HG03175 (cell line): ENCODE measurements at regions not wholly inside any gene's neighbourhood (a gene's known extent, or its start where the extent isn't known, plus 50 kb on each side); places are given as distances from the start of the nearest gene placed in this dataset.

Experiments
- ATAC-seq: cut with Tn5 transposase; IDR thresholded peaks from one replicate; pipeline ENCODE4 v1.9.1; 2021; ENCODE audit warnings: mild to moderate bottlenecking, moderate library complexity; ENCODE audit not compliant: unreplicated experiment

DNA sequence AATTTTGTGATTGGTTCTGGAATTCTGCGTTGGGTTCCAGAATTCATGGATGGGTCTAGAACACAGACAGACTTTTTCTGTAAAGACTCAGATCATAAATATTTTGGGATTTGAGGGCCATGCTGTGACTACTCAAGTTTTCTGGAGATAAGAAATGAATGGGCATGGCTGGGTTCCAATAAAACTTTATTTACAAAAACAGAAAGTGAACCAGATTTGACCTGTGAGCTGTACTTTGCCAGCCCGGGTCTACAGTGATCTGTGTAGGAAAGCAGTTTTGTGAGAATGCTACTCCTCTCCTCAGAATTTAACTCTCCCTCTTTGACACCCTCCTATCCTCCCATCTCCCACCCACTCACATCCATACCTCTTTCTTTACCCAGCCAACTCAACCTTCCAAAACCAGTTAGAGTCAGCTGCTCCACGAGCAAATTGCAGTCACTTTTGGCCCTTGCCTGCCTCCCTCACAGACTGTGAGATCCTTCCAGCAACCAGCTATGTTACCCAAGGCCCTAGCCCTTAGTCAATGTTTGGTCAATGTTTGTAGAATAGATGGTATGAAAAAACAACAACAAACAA is 312.8 kb upstream of the ZMIZ1 start:
- ATAC-seq: no peak

DNA sequence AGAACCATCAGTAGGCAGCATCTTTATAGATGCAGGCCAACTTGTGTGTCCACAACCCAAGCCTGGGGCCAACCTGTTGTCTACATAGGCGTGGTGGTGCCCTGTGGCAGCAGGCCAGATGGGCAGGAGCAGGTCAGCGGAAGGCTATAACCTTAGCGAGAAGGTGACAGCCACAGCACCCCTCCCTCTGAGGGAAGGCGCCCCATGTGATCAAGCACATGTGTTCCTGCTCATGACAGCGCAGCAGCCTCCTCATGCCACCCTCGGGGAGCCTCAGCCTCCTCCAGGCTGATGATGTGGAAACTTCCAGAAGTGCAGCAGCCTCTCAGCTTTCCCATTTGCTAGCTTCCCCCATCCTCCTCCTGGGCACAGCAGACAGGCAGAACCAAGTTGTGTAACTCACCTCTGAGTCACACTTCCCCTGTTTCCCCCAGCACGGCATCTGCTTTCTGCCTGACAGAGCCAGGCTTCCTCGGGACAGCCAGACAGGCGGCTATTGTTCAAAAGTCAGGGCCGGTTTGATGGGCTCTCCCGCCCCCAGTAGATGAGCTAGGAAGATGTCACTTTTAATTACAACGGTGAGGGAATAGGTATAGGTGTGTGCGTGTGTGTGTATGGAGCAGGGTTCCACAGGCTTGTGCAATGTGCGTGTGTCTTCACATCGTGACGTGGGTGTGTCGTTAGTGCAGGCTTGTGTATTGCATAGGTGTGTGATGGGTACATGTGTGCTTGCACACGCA is 312.0 kb upstream of the ZMIZ1 start:
- ATAC-seq: no peak

DNA sequence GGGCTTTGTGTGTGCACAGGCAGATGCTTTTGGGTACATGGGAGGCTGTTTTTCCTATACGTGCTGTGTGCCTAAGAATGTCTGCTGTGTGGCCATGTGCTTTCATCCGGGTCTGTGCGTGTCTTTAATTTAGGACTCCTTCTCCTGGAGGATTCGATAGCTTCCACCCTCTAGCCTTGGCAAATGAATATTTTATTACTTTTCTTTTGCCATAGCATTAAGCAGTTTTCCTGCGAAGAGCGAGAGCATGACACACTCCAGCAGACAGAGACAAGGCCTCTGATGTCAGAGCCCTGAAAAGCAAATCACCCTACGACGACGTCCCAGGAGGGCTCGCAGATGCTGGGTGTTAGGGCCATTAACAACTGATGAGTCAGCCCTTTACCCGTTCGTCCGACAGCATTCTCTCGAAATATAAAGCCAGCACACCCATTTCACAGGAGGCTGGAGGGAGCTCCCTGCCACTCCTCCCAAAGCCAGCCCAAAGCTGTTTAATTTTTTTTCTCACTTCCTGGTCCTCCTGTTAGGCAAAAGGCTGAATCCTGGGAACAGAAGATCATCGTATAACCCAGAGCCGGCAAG is 311.3 kb upstream of the ZMIZ1 start:
- no peak for ATAC-seq

DNA sequence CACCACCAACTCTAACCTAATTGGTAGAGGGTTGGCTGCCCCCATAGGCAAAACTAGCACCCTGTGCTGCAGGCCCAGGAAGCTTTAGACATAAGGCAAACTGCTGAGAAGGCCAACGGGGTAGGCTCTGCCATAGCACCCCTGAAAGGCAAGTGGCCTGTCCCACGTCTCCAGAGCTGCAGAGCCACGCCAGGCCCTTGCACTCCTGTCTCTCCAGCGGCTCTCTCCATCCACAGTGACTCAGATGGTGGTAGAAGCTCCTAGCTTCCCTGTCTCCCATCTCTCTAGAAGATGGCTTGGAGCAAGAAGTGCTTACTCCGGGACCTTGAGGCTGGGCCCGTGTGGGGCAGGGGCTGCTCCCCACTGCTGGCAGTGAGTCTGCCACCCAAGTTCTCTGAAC is 310.6 kb upstream of the ZMIZ1 start:
- ATAC-seq: no peak

DNA sequence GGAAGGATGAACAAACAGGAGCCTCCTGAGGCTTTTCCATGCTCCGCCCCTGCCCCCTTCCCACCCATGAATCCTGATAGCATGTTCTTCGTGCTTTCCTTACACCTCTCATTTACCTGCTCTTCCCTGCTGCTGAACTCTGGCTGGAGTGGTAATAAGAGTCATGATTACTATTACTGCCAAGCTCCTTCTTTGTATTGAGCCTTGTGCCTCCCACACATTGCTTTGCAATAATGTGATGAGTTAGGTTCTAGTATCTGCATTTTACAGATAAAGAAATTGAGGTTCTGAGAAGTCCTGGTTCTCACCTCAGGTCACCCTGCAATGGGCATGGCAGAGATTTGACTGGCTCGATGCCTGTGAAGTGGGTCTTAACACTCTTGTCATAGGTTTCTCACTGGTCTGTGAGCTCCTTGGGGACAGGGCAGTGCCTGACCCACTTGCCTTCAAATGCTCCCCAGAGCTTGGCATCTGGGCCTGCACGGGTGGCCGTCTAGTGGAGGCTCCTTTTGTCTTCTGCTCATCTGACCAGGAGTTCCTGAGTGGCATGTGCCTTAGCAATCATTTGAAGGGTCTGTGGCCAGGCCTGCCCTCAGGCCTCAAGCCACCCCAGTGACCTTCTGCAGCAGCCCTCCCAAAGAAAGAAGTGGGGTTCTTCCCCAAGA is 309.2 kb upstream of the ZMIZ1 start:
- no peak for ATAC-seq

DNA sequence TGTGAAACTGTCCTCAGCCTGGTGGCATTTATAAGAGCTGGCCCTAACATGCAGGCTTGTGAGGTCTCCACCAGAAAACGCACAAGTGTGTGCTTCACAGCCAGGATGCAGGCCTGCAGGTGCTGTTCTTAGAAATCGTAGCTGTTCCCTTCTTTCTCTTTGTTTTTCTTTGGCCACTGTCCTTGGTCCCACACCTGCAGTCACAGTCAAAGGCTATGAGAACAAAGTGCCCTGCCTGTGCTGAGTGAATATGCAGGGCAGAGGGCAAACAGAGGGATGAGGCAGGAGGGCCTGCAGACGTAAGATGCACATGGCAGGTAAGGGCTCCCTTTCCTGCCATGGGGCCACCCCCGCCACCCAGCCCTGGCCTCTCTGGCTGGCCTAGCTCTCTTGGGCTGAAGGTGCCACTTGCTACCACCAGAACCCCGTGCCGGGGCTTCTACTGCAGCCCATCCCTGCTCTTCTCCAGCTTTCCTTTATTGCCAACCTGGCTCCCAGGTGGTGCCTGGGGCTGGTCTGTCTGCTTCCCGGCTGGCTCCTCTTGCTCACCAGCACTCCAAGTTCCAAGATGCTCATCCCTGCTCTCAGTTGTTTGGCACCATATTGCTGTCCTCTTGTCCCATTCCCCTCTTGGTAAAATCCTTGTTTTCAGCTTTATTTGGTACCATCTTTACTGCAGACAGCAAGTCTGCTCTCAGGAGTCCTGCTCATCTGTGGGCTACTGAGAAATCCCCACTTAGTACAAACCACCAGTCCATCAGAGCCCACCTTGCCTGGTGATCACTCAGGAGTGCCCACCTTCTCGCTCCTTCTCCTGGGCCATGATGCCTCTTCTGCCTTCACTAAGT is 308.1 kb upstream of the ZMIZ1 start:
- ATAC-seq: no peak

DNA sequence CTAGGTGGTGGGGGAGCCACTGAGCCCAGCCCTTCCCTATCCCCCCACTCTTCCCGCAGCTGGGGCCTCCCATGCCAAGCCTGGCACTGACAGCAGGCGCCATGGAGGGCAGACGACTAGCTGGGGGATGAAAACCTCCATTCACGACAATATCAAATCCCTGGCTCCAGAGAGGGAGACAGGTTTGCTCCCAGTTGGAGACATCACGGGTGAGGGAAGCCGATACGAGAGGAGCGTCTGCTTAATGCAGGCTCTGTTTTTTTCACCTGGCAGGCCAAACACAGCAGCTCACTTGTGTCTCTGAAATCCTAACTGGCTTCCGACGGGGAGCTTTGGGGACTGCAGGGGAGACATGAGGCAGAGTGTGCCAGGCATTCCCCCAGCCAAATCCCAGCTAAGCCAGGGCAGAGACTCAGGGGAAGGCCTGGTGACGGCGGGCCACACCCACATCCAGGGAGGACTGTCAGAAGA is 307.4 kb upstream of the ZMIZ1 start:
- ATAC-seq: no peak

DNA sequence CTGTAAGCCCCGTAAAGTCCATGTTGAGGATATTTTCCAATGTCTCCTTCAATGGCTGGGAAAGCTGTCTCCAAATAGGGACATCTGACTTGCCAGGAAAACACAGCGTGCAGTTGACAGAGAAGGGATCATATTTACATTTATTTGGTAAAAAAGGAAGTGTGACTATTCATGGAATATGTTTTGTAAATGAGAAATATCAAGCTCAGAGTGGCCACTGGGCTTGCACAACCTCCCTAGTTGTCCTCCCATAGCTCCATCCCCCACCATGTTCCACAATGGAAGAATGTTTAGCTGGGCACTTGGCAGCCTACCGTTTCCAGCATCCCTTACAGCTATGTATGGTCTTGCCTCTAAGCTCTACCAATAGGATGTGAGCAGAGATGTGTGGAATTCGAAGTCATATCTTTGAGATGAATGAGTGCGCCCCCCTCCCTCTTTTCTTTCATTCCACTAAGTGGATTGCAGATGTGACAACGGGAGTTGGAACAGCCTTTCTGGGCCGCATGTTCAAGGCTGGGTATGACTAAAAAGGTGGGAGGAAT is 306.6 kb upstream of the ZMIZ1 start:
- no peak for ATAC-seq

DNA sequence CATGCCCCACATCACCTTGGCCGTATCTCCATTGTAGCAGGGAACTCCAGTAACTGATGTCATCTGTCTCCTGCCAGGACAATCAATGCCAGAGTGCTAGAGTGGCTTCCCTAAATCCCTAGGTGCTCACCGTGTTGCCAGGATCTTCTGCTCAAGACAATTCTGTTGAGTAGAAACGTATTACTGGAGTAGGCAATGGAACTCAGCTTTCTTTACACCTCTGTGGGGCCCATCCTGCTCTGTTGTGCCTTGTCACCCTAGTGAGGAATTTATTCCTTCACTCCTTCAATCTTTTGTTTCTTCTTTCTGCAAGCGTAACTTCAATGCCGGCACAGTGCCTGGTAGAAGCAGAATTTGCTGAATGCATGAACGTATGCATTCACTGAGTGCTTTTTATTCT is 305.5 kb upstream of the ZMIZ1 start:
- ATAC-seq: no peak

DNA sequence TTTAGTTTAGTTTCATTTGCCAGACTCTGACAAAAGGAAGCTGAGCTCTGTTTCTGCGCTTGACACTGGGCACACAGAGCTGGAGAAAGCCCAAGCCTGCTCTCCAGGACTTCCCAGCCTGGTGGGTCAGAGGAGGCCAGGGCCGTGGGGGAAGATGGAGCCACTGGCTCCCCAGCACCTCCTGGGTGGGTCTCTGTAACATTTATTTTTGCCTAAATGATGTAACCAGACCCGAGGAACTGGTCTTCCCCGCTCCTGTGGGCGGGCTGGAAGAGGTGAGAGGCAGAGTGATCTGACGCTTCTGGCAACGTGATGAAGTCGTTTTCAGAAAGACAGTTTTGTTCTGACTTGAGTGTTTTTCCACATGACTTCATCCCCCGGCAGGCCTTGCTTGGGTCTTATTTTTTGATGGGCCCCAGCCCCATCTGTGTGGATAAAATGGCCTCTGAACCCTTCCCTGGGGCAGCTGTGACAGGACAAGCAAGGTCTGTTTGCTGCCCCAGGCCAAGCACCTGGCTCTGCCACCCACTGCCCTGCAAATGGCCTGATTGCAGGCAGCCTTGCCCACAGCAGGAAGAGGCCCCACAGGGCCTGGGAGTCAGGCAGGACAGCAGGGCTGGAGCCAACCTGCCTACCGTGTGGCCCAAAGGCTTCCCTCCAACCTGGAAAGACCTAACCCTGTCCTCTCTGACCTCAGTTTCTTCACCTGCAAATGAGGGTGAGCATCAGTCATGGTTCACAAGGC is 304.9 kb upstream of the ZMIZ1 start:
- ATAC-seq: no peak

DNA sequence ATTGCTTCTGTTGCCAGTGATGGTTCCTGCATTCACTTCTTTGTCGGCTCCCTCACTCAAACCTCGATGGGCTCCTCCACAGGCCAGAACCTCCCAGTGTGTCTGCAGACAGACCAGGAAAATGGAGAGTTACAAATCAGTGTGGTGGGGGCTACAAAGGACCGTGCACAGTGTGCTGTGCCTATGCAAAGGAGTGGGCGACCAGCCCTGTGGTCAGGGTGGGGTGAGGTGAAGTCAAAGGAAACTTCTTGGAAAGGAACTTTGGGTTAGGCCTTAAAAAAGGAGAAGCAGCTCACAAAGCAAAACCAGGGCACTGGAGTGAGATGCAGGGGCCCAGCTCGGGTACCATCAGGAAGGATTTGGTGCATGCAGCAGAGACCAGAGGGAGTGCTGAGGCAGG is 304.3 kb upstream of the ZMIZ1 start:
- ATAC-seq: no peak

DNA sequence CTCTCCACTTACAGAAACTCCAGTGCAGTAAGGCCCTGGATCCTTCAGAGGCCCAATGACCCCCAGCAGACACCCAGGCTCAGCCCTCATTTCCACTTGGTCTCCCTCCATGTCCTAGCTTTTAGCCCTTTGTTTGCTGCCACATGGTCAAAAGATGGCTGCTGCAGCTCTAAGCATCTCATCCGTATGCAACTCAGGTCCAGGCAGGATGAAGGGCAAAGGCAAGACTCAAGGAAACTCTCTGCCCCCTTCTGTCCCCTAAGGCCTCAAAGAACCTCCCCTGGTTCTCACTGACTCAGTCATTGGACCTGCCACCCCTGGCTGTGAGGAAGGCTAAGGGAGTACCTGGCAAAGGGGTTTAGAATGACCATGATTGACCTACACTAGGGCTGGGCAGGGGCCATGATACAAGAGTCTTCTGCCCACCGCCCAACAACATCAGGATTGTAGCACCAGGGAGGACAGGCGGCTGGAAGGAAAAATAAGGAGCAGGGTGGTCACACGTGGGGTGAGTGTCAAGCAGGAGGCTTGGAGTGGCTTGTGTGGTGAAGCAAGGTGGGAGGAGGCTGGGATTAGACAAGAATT is 303.8 kb upstream of the ZMIZ1 start:
- no peak for ATAC-seq

DNA sequence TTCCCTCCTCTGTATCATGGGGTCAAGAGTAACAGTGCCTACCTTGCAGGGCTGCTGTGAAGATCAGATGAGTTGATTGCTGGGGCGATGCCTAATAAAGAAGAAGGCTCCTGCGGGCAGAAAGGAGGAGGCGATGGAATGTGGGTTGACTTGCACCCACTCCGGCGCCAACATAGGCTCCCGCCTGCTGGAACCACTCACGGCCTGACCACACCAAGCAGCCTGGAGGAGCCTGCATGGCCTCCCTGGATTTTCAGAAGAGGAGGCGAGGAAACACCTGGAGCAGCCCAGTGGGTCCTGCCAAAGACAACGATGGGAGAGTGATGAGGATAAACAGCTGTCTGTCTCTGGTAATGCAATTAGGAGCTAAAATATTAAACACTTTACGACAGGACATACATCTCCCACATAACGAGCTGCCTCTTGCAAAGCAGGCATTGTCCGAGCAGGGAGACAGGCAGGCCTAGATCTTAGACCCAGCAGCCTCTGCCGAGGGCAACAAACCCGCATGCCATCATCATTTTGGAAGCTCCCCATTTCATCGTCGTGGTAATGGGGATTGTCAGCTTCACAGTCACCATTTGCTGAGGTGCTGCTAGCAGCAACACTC is 302.9 kb upstream of the ZMIZ1 start:
- no peak for ATAC-seq

DNA sequence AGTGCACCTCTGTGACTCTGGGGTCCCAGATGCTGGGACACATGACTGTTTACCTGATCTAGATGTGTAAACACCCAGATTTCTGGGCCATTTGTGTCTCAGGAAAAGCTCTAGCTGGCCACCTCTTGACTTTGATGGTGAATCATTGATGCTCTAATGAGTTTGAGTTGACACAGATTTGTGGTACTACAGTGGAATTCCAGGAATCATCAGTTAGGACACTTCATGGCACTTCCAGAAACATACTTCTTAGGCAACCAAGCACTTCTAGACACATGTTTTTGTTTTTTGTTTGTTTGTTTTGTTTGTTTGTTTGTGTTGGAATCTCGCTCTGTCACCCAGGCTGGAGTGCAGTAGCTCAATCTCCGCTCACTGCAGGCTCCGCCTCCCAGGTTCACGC is 302.2 kb upstream of the ZMIZ1 start:
- no peak for ATAC-seq

DNA sequence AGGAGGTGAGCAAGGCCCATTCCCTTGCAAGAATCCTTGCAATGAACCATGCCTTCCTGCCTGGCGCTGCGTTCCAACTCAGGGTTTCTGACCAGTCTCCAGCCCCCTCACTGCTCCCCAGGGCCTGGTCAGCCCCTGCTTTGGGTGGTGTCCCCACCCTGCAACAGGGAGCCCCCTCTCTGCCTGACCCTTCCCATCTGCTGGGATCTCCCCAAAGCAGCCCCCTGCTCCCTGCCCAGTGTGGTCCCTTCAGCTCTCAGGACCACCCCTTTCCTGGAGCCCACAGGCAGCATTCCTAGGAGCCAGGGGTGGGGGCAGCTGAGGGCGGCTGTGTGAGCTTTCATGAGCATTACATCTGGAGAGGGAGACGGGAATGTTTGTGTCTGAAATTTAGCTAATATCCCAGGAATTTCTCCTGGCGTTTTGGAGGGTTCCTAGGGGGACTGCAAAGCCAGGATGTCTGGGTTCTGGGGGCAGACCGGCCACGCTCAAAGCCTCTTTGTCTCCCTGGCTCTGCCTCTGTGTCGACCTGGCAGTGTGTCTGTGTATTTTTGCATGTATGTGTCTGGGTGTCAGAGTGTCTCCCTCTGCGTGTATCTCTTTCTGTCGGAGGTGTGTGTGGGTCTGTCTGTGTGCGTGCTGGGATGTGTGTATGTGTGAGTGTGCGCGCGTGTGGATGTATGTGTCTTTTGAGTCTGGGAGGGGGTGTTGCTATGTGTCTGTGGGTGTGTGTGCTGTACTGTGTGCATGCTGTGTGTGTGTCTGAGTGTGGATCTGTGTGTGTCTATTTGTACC is 300.5 kb upstream of the ZMIZ1 start:
- no peak for ATAC-seq

DNA sequence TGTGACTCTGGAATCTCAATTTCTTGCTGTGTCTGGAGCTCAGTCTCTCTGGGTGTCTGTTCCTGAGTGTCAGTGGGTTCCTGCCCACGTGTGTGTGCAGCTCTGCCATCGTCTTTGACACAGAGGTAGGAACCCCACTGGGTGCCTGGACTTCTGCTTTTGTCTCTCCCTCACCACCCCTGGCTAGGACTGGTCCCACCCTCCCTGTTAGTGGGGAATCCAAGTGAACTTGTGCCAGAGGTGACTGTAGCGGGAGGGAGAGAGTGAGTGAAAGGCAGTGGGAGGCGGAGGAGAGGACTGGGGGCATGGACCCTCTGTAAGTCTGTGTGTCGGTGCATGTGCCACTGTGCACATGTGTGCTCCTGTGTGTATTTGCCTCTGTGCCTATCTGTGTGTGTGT is 299.9 kb upstream of the ZMIZ1 start:
- ATAC-seq: no peak

DNA sequence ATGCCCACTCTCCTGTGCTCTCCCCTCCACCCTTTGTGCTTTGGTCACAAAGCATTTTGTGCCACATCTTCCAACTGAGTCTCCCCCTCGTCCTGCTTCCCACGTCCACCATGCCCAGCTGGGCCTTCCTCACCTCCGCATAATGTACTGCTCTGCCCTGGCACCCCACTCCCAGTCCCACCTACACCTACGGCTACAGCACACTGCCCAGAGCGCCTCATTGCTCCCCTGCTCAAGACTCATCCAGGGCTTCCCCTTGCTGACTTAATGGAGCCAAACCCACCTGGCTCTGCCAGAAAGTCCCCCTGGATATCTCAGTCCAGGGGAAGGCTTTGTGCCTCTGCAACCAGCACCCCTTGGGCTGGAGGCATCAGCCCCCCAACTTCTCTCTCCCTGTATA is 299.2 kb upstream of the ZMIZ1 start:
- no peak for ATAC-seq
